Common myeloid progenitor, CD34-positive (primary cell): ENCODE measurements at regions not wholly inside any gene's neighbourhood (a gene's known extent, or its start where the extent isn't known, plus 50 kb on each side); places are given as distances from the start of the nearest gene placed in this dataset.

Source experiments
- CTCF ChIA-PET: fragments of 350-600 bp; sonication (Branson Sonifier 250); formaldehyde crosslinking; loops from one replicate; lab custom pipeline; 2021; ENCODE audit warnings: antibody characterized with exemption; lab: Charles Lee
- POLR2A ChIA-PET: fragments of 350-600 bp; sonication (Branson Sonifier 250); formaldehyde crosslinking; loops from one replicate; lab custom pipeline; 2021; ENCODE audit warnings: antibody characterized with exemption; lab: Charles Lee
- DNase-seq, 3 donors: peaks; one replicate each; pipeline versions ENCODE4 v3.0.0 to v3.0.0-alpha.2; 2013
- H3K27ac ChIP-seq, 2 experiments: 1 replicate in 1 of 2; 2 replicates in 1 of 2; pipeline ENCODE4 v1.7.0; 2013; ENCODE audit warnings: inconsistent platforms in 2 of 2, low read length in 2 of 2, mild to moderate bottlenecking in 2 of 2, low read depth in 1 of 2, moderate library complexity in 1 of 2; ENCODE audit not compliant: severe bottlenecking in 2 of 2, insufficient read depth in 1 of 2, poor library complexity in 1 of 2
- H3K27me3 ChIP-seq, 5 experiments: replicated peaks in 2 of 5; 1 replicate in 3 of 5; 2 replicates in 2 of 5; pipeline versions ENCODE4 v1.6.1 to v1.7.0; 2013; ENCODE audit warnings: low read length in 4 of 5, mild to moderate bottlenecking in 2 of 5, moderate library complexity in 2 of 5, inconsistent platforms in 1 of 5; ENCODE audit not compliant: insufficient read depth in 5 of 5, control insufficient read depth in 4 of 5
- H3K36me3 ChIP-seq, 4 experiments: 1 replicate in 2 of 4; 2 replicates in 2 of 4; pipeline versions ENCODE4 v1.6.1 to v1.7.0; 2013; ENCODE audit warnings: low read length in 3 of 4, control low read depth in 1 of 4, mild to moderate bottlenecking in 1 of 4; ENCODE audit not compliant: control insufficient read depth in 4 of 4, insufficient read depth in 4 of 4
- H3K4me1 ChIP-seq, 4 experiments: 1 replicate in 3 of 4; 2 replicates in 1 of 4; pipeline versions ENCODE4 v1.6.1 to v1.7.1; 2013; ENCODE audit warnings: low read length in 3 of 4, mild to moderate bottlenecking in 3 of 4, control low read depth in 1 of 4, inconsistent platforms in 1 of 4, moderate library complexity in 1 of 4; ENCODE audit not compliant: control insufficient read depth in 4 of 4, insufficient read depth in 4 of 4; ENCODE audit errors: control extremely low read depth in 1 of 4
- H3K4me3 ChIP-seq, 7 experiments: 1 replicate in 4 of 7; 2 replicates in 3 of 7; pipeline versions ENCODE4 v1.5.1 to v1.7.0; 2013; ENCODE audit warnings: mild to moderate bottlenecking in 7 of 7, low read length in 6 of 7, moderate library complexity in 6 of 7, inconsistent platforms in 2 of 7, low read depth in 2 of 7, control low read depth in 1 of 7; ENCODE audit not compliant: insufficient read depth in 4 of 7, control insufficient read depth in 1 of 7; ENCODE audit errors: extremely low read depth in 1 of 7
- H3K9me3 ChIP-seq, 5 experiments: 1 replicate in 4 of 5; 2 replicates in 1 of 5; pipeline versions ENCODE4 v1.6.1 to v1.7.1; 2013; ENCODE audit warnings: low read length in 4 of 5, mild to moderate bottlenecking in 2 of 5, inconsistent platforms in 1 of 5, low read depth in 1 of 5, moderate library complexity in 1 of 5; ENCODE audit not compliant: control insufficient read depth in 4 of 5, insufficient read depth in 2 of 5; ENCODE audit errors: control extremely low read depth in 1 of 5
- WGBS: methylation state at CpG from one replicate; pipeline ENCODE4 v1.1.5; 2013; ENCODE audit not compliant: insufficient coverage; 5-methylcytosine and 5-hydroxymethylcytosine counted together

DNA sequence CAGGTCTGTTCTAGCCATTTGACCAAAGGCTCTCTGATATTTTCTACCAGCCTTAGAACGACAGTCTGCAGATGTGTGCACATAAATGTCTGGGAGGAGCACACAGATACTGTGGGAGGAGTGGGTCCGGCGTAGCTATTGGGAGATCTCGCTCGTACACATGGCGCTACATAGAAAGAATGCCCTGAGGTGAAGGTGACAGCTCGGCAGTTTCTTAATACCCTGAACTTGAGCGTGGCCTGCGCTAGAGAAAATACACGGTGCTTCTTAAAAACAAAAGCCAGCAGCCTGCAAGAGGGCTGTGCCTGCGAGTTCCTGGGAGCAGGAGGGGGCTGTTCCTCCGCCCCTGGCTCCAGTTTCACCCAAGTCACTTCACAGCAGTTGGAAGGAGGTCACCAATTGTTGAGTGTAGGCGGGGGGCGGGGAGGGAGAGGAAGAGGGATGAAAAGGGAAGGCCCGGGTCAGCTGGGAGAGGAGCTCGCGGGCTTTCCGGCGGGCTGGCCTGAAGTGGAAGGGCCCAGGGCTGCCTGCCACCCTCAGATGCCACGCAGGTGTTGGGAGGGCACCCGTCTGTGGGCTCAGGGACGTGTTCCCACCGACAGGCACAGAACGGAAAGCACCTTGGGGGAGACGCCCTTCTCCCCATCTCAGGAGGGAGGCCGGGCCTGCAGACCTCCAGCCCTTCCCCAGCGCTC lies 124.7 kb upstream of the ZNF516 start:
- Histone ChIP-seq H3K27me3 (no peaks in the 10 kb centered on the region), H3K9me3 (no peaks in the 10 kb centered on the region), H3K4me1 (peaks cover 0 to 35% (median 20%) of the 10 kb centered on the region in 4 experiments), H3K27ac (no peak overlapping the region), H3K36me3 (no peaks in the 10 kb centered on the region), H3K4me3 (peak overlapping the region in 3 of 7 experiments; percentile 37 to 66 (median 62))
- POLR2A ChIA-PET, result no interaction called here
- CTCF ChIA-PET, result interaction anchor here (0.5 to 3.9 kb wide), 15 partner anchors 14 to 223 kb away, joined by 3 to 24 read pairs (median 4); no protein-coding TSS in a partner anchor
- 49% methylated on average over 25 of the region's 27 CpGs for WGBS
- DNase-seq, result no peak

DNA sequence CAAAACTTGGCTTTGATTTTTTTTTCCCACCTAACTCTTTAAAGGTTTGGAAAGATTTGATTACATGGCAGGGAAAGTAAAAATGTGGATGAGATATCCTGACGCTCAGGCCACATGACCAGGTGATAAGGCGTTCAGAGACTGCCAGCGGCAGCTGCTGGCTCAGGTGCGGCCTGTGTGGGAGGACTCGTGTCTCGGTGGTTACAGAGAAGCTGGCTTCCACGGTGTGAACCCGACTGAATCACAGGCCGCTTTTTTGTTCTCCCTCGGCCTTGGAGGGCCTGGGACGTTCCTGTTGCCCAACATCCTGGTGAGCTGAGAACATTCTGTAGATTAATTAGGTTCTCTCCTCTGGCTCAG lies 124.2 kb upstream of the ZNF516 start:
- Histone ChIP-seq H3K4me1 (peaks cover 0 to 35% (median 20%) of the 10 kb centered on the region in 4 experiments), H3K27me3 (no peaks in the 10 kb centered on the region), H3K36me3 (no peaks in the 10 kb centered on the region), H3K4me3 (no peak overlapping the region), H3K9me3 (no peaks in the 10 kb centered on the region), H3K27ac (no peak overlapping the region)
- ChIA-PET POLR2A (no interaction called here), CTCF (interaction anchor here (0.5 to 3.9 kb wide), 11 partner anchors 15 to 223 kb away, joined by 3 to 24 read pairs (median 4); no protein-coding TSS in a partner anchor)
- 99% methylated on average over 11 of the region's 11 CpGs for WGBS
- no peak for DNase-seq

DNA sequence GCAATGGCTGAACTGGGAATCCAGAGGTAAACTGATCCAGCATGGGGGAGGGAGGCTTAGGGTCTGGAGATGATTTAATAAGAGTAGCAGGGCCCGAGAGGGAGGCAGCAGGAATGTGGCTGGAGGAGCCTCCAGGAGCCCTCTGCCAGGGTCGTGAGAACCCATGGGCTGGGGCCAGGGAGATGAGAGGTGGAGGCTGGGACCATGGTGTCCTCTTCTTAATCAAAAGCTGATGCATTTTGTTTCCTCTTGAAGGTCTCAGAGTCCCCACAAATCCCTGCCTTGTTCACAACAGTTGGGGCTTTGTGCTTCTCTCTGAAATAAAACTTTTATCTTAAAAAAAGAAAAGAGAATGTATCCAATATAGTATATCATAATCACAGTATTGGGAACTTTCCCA lies 123.7 kb upstream of the ZNF516 start:
- POLR2A ChIA-PET, result no interaction called here

DNA sequence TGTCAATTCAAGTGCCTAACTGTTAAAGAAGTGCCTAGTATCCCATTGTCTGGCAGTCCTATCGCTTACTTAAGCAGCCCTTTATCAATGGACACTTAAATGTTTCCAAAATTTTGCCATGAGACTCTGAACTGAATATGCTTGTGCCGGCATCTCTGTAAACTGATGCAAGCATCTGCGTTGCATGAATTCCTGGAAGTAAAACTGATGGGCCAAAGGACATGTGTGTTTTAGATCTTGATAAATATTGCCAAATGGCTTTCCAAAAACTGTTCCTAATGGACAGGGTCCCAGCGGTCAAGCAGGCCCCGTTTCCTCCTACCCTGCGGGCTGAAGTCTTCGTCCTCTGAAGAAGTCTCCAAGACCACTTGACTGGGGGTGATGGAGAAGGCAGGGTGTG lies 121.3 kb upstream of the ZNF516 start:
- H3K27me3 ChIP-seq, result no peaks in the 10 kb centered on the region
- no peak for DNase-seq
- 97% methylated on average over 7 of the region's 7 CpGs for WGBS
- ChIA-PET CTCF (no interaction called here), POLR2A (no interaction called here)
- H3K36me3 ChIP-seq, result no peaks in the 10 kb centered on the region
- H3K27ac ChIP-seq, result no peak overlapping the region
- H3K4me3 ChIP-seq, result no peak overlapping the region
- no peaks in the 10 kb centered on the region for H3K9me3 ChIP-seq
- peaks cover 0 to 24% (median 12%) of the 10 kb centered on the region in 4 experiments for H3K4me1 ChIP-seq

More for the DNA sequence above, 123.7 kb upstream of the ZNF516 start:
- Histone ChIP-seq H3K36me3 (no peaks in the 10 kb centered on the region), H3K27me3 (no peaks in the 10 kb centered on the region), H3K9me3 (no peaks in the 10 kb centered on the region), H3K4me3 (no peak overlapping the region), H3K27ac (no peak overlapping the region), H3K4me1 (peaks cover 0 to 35% (median 20%) of the 10 kb centered on the region in 4 experiments)
- WGBS, result 95% methylated on average over 2 of the region's 2 CpGs
- no peak for DNase-seq
- CTCF ChIA-PET, result interaction anchor here (1.3 to 3.9 kb wide), 2 partner anchors 211 to 220 kb away, joined by 5 to 24 read pairs; no protein-coding TSS in a partner anchor

DNA sequence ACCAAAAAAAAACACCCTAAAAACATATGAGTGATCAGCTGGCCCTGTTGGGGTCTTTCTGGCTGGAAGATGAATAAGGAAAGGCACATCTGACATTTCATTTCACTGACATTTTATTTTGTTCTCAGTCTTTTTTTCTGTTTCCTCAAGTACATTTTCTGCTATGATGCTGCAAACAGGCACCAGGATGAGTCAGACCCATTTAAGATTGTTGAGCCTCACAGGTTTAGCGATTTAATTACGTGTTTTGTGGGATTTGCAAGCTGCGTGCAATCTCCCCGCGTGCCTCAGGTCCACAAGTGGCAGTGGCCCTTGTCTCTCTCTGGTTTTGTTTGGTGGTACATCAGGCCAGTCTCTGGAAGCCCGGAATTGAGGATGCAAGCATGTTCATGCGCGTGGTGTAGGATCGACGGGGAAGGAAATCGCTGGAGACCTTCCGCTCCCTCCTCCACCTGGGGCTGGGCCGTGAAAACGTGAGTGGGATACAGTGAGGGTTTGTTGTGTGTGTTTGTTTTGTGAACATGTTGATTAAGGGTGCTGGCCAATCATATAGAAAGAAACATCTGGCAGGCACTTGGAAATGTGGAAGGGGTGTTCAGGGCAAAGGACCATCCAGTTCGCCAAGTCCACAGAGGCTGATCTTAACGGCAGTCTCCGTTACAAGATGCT lies 120.2 kb upstream of the ZNF516 start:
- 91% methylated on average over 9 of the region's 17 CpGs for WGBS
- Histone ChIP-seq H3K36me3 (no peaks in the 10 kb centered on the region), H3K27ac (no peak overlapping the region), H3K4me1 (peaks cover 0 to 12% (median 3%) of the 10 kb centered on the region in 4 experiments), H3K4me3 (no peak overlapping the region), H3K9me3 (no peaks in the 10 kb centered on the region), H3K27me3 (no peaks in the 10 kb centered on the region)
- no peak for DNase-seq
- POLR2A ChIA-PET, result no interaction called here
- CTCF ChIA-PET, result no interaction called here

DNA sequence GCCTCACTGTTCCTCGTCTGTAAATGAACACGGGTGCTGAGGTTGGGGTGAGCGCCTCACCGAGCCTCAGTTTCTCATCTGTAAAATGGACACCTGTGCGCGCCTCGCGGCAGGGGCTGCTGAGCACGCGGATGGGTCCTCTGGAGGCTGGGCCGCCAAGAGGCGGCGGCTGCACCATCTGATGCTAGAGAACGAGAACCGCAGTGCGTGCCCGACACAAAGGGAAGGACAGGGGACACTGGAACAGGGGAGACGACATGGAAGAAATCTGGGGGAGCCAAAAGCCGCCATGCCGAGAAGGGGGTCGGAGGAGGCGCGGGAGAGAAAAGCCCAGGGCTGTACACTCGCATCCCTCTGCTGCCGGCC lies 118.7 kb upstream of the ZNF516 start:
- Histone ChIP-seq H3K4me1 (no peaks in the 10 kb centered on the region), H3K36me3 (no peaks in the 10 kb centered on the region), H3K9me3 (no peaks in the 10 kb centered on the region), H3K4me3 (no peak overlapping the region), H3K27ac (no peak overlapping the region), H3K27me3 (no peaks in the 10 kb centered on the region)
- no peak for DNase-seq
- ChIA-PET CTCF (interaction anchor here (1.4 kb wide), 1 partner anchor 215 kb away, joined by 3 read pairs; no protein-coding TSS in a partner anchor), POLR2A (no interaction called here)
- 97% methylated on average over 21 of the region's 25 CpGs for WGBS
